Activated T-cell treated with anti-CD3 and anti-CD28 coated beads, Interleukin-2, amount 50 U/mL, for 72 hours (primary cell): ENCODE measurements at regions not wholly inside any gene's neighbourhood (a gene's known extent, or its start where the extent isn't known, plus 50 kb on each side); places are given as distances from the start of the nearest gene placed in this dataset.

Experiments
- ATAC-seq, 2 donors: fragments of 150-1000 bp; cut with Tn5 transposase; replicated peaks in 1 of 2; 2 replicates each; pipeline ENCODE4 v1.10.0; 2021; ENCODE audit warnings: moderate library complexity in 2 of 2, mild to moderate bottlenecking in 1 of 2
- DNase-seq, 2 donors: peaks; one replicate each; pipeline ENCODE4 v3.0.0; 2021 to 2022; ENCODE audit warnings: mixed read lengths in 1 of 2
- H3K27ac Mint-ChIP-seq: one replicate; pipeline ENCODE4 v1.8.0; 2022; ENCODE audit warnings: mild to moderate bottlenecking, moderate library complexity, mixed read lengths
- H3K27me3 Mint-ChIP-seq: one replicate; pipeline ENCODE4 v1.8.0; 2022; ENCODE audit warnings: low read depth, mixed read lengths
- H3K36me3 Mint-ChIP-seq, 2 donors: one replicate each; pipeline ENCODE4 v1.8.0; 2022; ENCODE audit warnings: mixed read lengths in 2 of 2, mild to moderate bottlenecking in 1 of 2; ENCODE audit not compliant: insufficient read depth in 2 of 2
- H3K4me1 Mint-ChIP-seq: one replicate; pipeline ENCODE4 v1.8.0; 2022; ENCODE audit warnings: low read depth, mixed read lengths
- H3K4me3 Mint-ChIP-seq, 2 donors: one replicate each; pipeline ENCODE4 v1.8.0; 2022; ENCODE audit warnings: mild to moderate bottlenecking in 2 of 2, mixed read lengths in 2 of 2, moderate library complexity in 2 of 2
- H3K9me3 Mint-ChIP-seq, 2 donors: one replicate each; pipeline ENCODE4 v1.8.0; 2022; ENCODE audit warnings: mixed read lengths in 2 of 2

- ATAC-seq (peak; percentile 43 to 53), DNase-seq (no peak)
- Mint-ChIP-seq H3K4me3 (no peak overlapping the region), H3K27ac (no peak overlapping the region), H3K36me3 (no peaks in the 10 kb centered on the region), H3K9me3 (no peaks in the 10 kb centered on the region), H3K4me1 (peaks cover 56% of the 10 kb centered on the region), H3K27me3 (no peaks in the 10 kb centered on the region)
Measured at GRCh38 chr2:174664084-174664759, 66.6 kb upstream of the WIPF1 start.

GRCh38 chr2:174663550-174663949 lies 65.9 kb upstream of the WIPF1 start:
- peaks cover 60% of the 10 kb centered on the region for H3K4me1 Mint-ChIP-seq
- no peak overlapping the region for H3K27ac Mint-ChIP-seq
- H3K4me3 Mint-ChIP-seq, result no peak overlapping the region
- no peak for DNase-seq
- no peaks in the 10 kb centered on the region for H3K9me3 Mint-ChIP-seq
- H3K27me3 Mint-ChIP-seq, result no peaks in the 10 kb centered on the region
- ATAC-seq, result no peak
- no peaks in the 10 kb centered on the region for H3K36me3 Mint-ChIP-seq

GRCh38 chr2:174662859-174663258 lies 65.3 kb upstream of the WIPF1 start:
- Mint-ChIP-seq H3K36me3 (no peaks in the 10 kb centered on the region), H3K4me1 (peaks cover 53% of the 10 kb centered on the region), H3K9me3 (no peaks in the 10 kb centered on the region), H3K27ac (peak overlapping the region; percentile 49), H3K4me3 (no peak overlapping the region), H3K27me3 (no peaks in the 10 kb centered on the region)
- ATAC-seq, result no peak
- no peak for DNase-seq

GRCh38 chr2:174662459-174662858 lies 64.9 kb upstream of the WIPF1 start:
- Mint-ChIP-seq H3K9me3 (no peaks in the 10 kb centered on the region), H3K27ac (peak overlapping the region; percentile 49), H3K4me3 (no peak overlapping the region), H3K4me1 (peaks cover 49% of the 10 kb centered on the region), H3K36me3 (no peaks in the 10 kb centered on the region), H3K27me3 (no peaks in the 10 kb centered on the region)
- DNase-seq (no peak), ATAC-seq (no peak)

GRCh38 chr2:174660984-174661675 lies 63.5 kb upstream of the WIPF1 start:
- ATAC-seq, result no peak
- Mint-ChIP-seq H3K27ac (no peak overlapping the region), H3K27me3 (no peaks in the 10 kb centered on the region), H3K36me3 (peaks cover 1 to 6% of the 10 kb centered on the region in 2 donors), H3K9me3 (peaks cover under 1 to 1% of the 10 kb centered on the region in 2 donors), H3K4me1 (peaks cover 38% of the 10 kb centered on the region), H3K4me3 (no peak overlapping the region)
- no peak for DNase-seq

- peaks cover 9 to 10% of the 10 kb centered on the region in 2 donors for H3K9me3 Mint-ChIP-seq
- no peaks in the 10 kb centered on the region for H3K27me3 Mint-ChIP-seq
- H3K4me1 Mint-ChIP-seq, result peaks cover 38% of the 10 kb centered on the region
- H3K27ac Mint-ChIP-seq, result no peak overlapping the region
- DNase-seq, result no peak
- ATAC-seq, result peak; percentile 53 to 75
- peak overlapping the region in 1 of 2 donors; percentile 25 for H3K4me3 Mint-ChIP-seq
- peaks cover 10 to 19% of the 10 kb centered on the region in 2 donors for H3K36me3 Mint-ChIP-seq
Measured at GRCh38 chr2:174659069-174659900, 61.7 kb upstream of the WIPF1 start.

- DNase-seq (no peak), ATAC-seq (no peak)
- Mint-ChIP-seq H3K4me1 (peaks cover 37% of the 10 kb centered on the region), H3K9me3 (peaks cover 9 to 10% of the 10 kb centered on the region in 2 donors), H3K27ac (no peak overlapping the region), H3K27me3 (no peaks in the 10 kb centered on the region), H3K4me3 (no peak overlapping the region), H3K36me3 (peaks cover 10 to 21% of the 10 kb centered on the region in 2 donors)
Measured at GRCh38 chr2:174656676-174657176, 59.1 kb upstream of the WIPF1 start.

- ATAC-seq (no peak), DNase-seq (no peak)
- Mint-ChIP-seq H3K27ac (no peak overlapping the region), H3K4me1 (peaks cover 39% of the 10 kb centered on the region), H3K36me3 (peaks cover 10 to 21% of the 10 kb centered on the region in 2 donors), H3K27me3 (no peaks in the 10 kb centered on the region), H3K9me3 (peaks cover 9 to 10% of the 10 kb centered on the region in 2 donors), H3K4me3 (no peak overlapping the region)
Measured at GRCh38 chr2:174656035-174656434, 58.4 kb upstream of the WIPF1 start.

- DNase-seq (no peak), ATAC-seq (no peak)
- Mint-ChIP-seq H3K27me3 (no peaks in the 10 kb centered on the region), H3K4me1 (peaks cover 43% of the 10 kb centered on the region), H3K4me3 (no peak overlapping the region), H3K36me3 (peaks cover 16 to 29% of the 10 kb centered on the region in 2 donors), H3K9me3 (peaks cover 14 to 16% of the 10 kb centered on the region in 2 donors), H3K27ac (peak overlapping the region; percentile 1)
Measured at GRCh38 chr2:174654419-174654941, 56.9 kb upstream of the WIPF1 start.

GRCh38 chr2:174648896-174649295 lies 51.3 kb upstream of the WIPF1 start:
- no peak for ATAC-seq
- H3K4me1 Mint-ChIP-seq, result peaks cover 24% of the 10 kb centered on the region
- H3K27ac Mint-ChIP-seq, result no peak overlapping the region

More at GRCh38 chr2:174648896-174649295, 51.3 kb upstream of the WIPF1 start:
- DNase-seq, result no peak
- H3K27me3 Mint-ChIP-seq, result no peaks in the 10 kb centered on the region
- H3K36me3 Mint-ChIP-seq, result peaks cover 9 to 21% of the 10 kb centered on the region in 2 donors
- no peak overlapping the region for H3K4me3 Mint-ChIP-seq
- peaks cover 6 to 14% of the 10 kb centered on the region in 2 donors for H3K9me3 Mint-ChIP-seq
